Right lobe of liver (tissue), 6 donors: ENCODE measurements at regions not wholly inside any gene's neighbourhood (a gene's known extent, or its start where the extent isn't known, plus 50 kb on each side); places are given as distances from the start of the nearest gene placed in this dataset.

Source experiments
- ATAC-seq, 4 donors: fragments of 200-7000 bp; cut with Tn5 transposase; one replicate each; pipeline ENCODE4 v1.9.1; 2020; ENCODE audit warnings: mild to moderate bottlenecking in 4 of 4, moderate library complexity in 4 of 4
- DNase-seq, 3 donors: peaks; one replicate each; pipeline ENCODE4 v3.0.0-alpha.2; 2020
- H3K27ac ChIP-seq, 3 donors: fragments of 200-600 bp; one replicate each; pipeline ENCODE4 v1.8.0; 2022
- H3K27me3 ChIP-seq, 2 donors: fragments of 200-600 bp; one replicate each; pipeline ENCODE4 v1.8.0; 2022
- H3K36me3 ChIP-seq, 4 donors: fragments of 200-600 bp; sonication (generic) in 1 of 4; one replicate each; pipeline versions ENCODE4 v1.5.1 to v1.8.0; 2017 to 2022; ENCODE audit warnings: control low read depth in 1 of 4
- H3K4me1 ChIP-seq, 4 donors: fragments of 200-600 bp; sonication (generic) in 1 of 4; one replicate each; pipeline versions ENCODE4 v1.5.1 to v1.8.0; 2017 to 2022; ENCODE audit warnings: control low read depth in 1 of 4
- H3K4me3 ChIP-seq, 3 donors: fragments of 200-600 bp; one replicate each; pipeline ENCODE4 v1.8.0; 2022
- H3K9me3 ChIP-seq, 4 donors: fragments of 200-600 bp; sonication (generic) in 1 of 4; one replicate each; pipeline versions ENCODE4 v1.5.1 to v1.8.0; 2017 to 2022; ENCODE audit warnings: control low read depth in 1 of 4
- CTCF ChIP-seq, 4 donors: fragments of 200-600 bp in 3 of 4; fragments of 450-650 bp in 1 of 4; IDR thresholded peaks; one replicate each; pipeline versions ENCODE4 v1.5.1 to v1.8.0; 2016 to 2022; ENCODE audit warnings: antibody characterized with exemption in 4 of 4, mild to moderate bottlenecking in 2 of 4
- POLR2A ChIP-seq: fragments of 450-650 bp; IDR thresholded peaks from one replicate; pipeline ENCODE4 v1.6.1; 2017; ENCODE audit warnings: antibody characterized with exemption, mild to moderate bottlenecking
- WGBS: methylation state at CpG from one replicate; pipeline ENCODE4 v1.1.6; 2018; ENCODE audit warnings: low coverage, low lambda C conversion rate; ENCODE audit not compliant: insufficient coverage; ENCODE audit errors: missing lambda C conversion rate; 5-methylcytosine and 5-hydroxymethylcytosine counted together
- intact Hi-C, 2 donors: fragments of 100-400 bp; cut with DNase I; formaldehyde crosslinking; loops; one replicate each; pipeline versions ENCODE4 v1.11.2 to v1.14.1; 2022
- donor health status: DM: no; HTN: yes; CAD: no.
- donor health status: DM: no; HTN: no; CAD: no.
- donor health status: DM: no; HTN: no; CAD: no.
- donor health status: DM: no; HTN: yes; CAD: no.
- donor health status: DM: no; HTN: yes; CAD: no.

- ATAC-seq (no peak), DNase-seq (no peak)
- Histone ChIP-seq H3K36me3 (no peaks in the 10 kb centered on the region), H3K4me1 (no peaks in the 10 kb centered on the region), H3K27ac (no peak overlapping the region), H3K4me3 (no peak overlapping the region), H3K9me3 (no peaks in the 10 kb centered on the region), H3K27me3 (no peaks in the 10 kb centered on the region)
- TF ChIP-seq POLR2A (no peak), CTCF (IDR thresholded peaks at IDR 0.05) (no peak)
- intact Hi-C loops = no loop called here
- 62% methylated on average over 7 of the region's 8 CpGs for WGBS
Measured at GRCh38 chr9:88733651-88734421, 198.9 kb downstream of the NXNL2 start.

- no peak for DNase-seq
- no peaks in the 10 kb centered on the region for H3K9me3 ChIP-seq
- no peaks in the 10 kb centered on the region for H3K4me1 ChIP-seq
- no peak overlapping the region for H3K27ac ChIP-seq
- intact Hi-C loops = no loop called here
- no peaks in the 10 kb centered on the region for H3K27me3 ChIP-seq
- no peak for ATAC-seq
- H3K4me3 ChIP-seq = no peak overlapping the region
- no peak for TF ChIP-seq POLR2A
- TF ChIP-seq CTCF (IDR thresholded peaks at IDR 0.05) = no peak
- H3K36me3 ChIP-seq = no peaks in the 10 kb centered on the region
Measured at GRCh38 chr9:88734527-88734926, 199.5 kb downstream of the NXNL2 start.

- TF ChIP-seq POLR2A = no peak
- TF ChIP-seq CTCF (IDR thresholded peaks at IDR 0.05) = no peak
- Histone ChIP-seq H3K4me3 (no peak overlapping the region), H3K36me3 (no peaks in the 10 kb centered on the region), H3K9me3 (no peaks in the 10 kb centered on the region), H3K27me3 (no peaks in the 10 kb centered on the region), H3K4me1 (no peaks in the 10 kb centered on the region), H3K27ac (no peak overlapping the region)
- DNase-seq (no peak), ATAC-seq (peak in 2 of 4 donors; percentile 62 to 67)
- intact Hi-C loops = no loop called here
- 33% methylated on average over 1 of the region's 1 CpG for WGBS
Measured at GRCh38 chr9:88736136-88736637, 201.2 kb downstream of the NXNL2 start.

- peaks cover 0 to 3% (median 0%) of the 10 kb centered on the region in 4 donors for H3K9me3 ChIP-seq
- H3K27me3 ChIP-seq = no peaks in the 10 kb centered on the region
- TF ChIP-seq POLR2A (no peak), CTCF (IDR thresholded peaks at IDR 0.05) (no peak)
- H3K36me3 ChIP-seq = no peaks in the 10 kb centered on the region
- 51% methylated on average over 2 of the region's 4 CpGs for WGBS
- DNase-seq (no peak), ATAC-seq (no peak)
- no peak overlapping the region for H3K27ac ChIP-seq
- H3K4me1 ChIP-seq = no peaks in the 10 kb centered on the region
- no peak overlapping the region for H3K4me3 ChIP-seq
- intact Hi-C loops = no loop called here
Measured at GRCh38 chr9:88737031-88737430, 202.1 kb downstream of the NXNL2 start.
